Gastrocnemius medialis (tissue), 4 donors: ENCODE measurements at regions not wholly inside any gene's neighbourhood (a gene's known extent, or its start where the extent isn't known, plus 50 kb on each side); places are given as distances from the start of the nearest gene placed in this dataset.

Source experiments
- ATAC-seq, 2 donors: fragments of 150-250 bp; one replicate each; pipeline ENCODE4 v1.9.1; 2016
- DNase-seq, 2 donors: peaks; one replicate each; pipeline ENCODE4 v3.0.0-alpha.2; 2019
- H3K27ac ChIP-seq, 4 donors: fragments of 200-600 bp; sonication (generic); 1 replicate in 1 of 4; 2 replicates in 3 of 4; pipeline ENCODE4 v1.5.1; 2016 to 2018; ENCODE audit warnings: mild to moderate bottlenecking in 2 of 4, moderate library complexity in 1 of 4
- H3K27me3 ChIP-seq, 3 donors: fragments of 200-600 bp; sonication (generic) in 2 of 3; 1 replicate in 1 of 3; 2 replicates in 2 of 3; pipeline versions ENCODE4 v1.5.1 to v1.6.0; 2016 to 2019; ENCODE audit warnings: mild to moderate bottlenecking in 1 of 3, moderate library complexity in 1 of 3
- H3K36me3 ChIP-seq, 2 donors: fragments of 200-600 bp; sonication (generic) in 1 of 2; one replicate each; pipeline ENCODE4 v1.5.1; 2017 to 2018
- H3K4me1 ChIP-seq, 2 donors: fragments of 200-600 bp; sonication (generic) in 1 of 2; one replicate each; pipeline ENCODE4 v1.5.1; 2016 to 2017; ENCODE audit warnings: mild to moderate bottlenecking in 2 of 2
- H3K4me3 ChIP-seq, 4 donors: fragments of 200-600 bp; sonication (generic) in 3 of 4; 1 replicate in 1 of 4; 2 replicates in 3 of 4; pipeline ENCODE4 v1.5.1; 2016 to 2019; ENCODE audit warnings: mild to moderate bottlenecking in 2 of 4
- H3K9me3 ChIP-seq, 3 donors: fragments of 200-600 bp; sonication (generic) in 2 of 3; 1 replicate in 1 of 3; 2 replicates in 2 of 3; pipeline ENCODE4 v1.5.1; 2016 to 2019
- CTCF ChIP-seq, 5 experiments: fragments of 450-650 bp in 3 of 5; fragments of 200-600 bp in 2 of 5; sonication (generic) in 2 of 5; IDR thresholded peaks in 4 of 5; conservative IDR thresholded peaks in 1 of 5; 1 replicate in 4 of 5; 2 replicates in 1 of 5; pipeline ENCODE4 v1.5.1; 2016 to 2019; ENCODE audit warnings: antibody characterized with exemption in 5 of 5, mild to moderate bottlenecking in 3 of 5, moderate library complexity in 3 of 5
- POLR2A ChIP-seq, 2 donors: fragments of 450-650 bp; IDR thresholded peaks; one replicate each; pipeline ENCODE4 v1.6.1; 2017; ENCODE audit warnings: antibody characterized with exemption in 2 of 2, mild to moderate bottlenecking in 2 of 2, moderate library complexity in 2 of 2
- in situ Hi-C, 4 donors: fragments of 200-750 bp; cut with MboI; loops; one replicate each; pipeline versions ENCODE4 v1.15.0 to v1.8.0; 2017; ENCODE audit warnings: low sequenced_read_pairs in 4 of 4
- intact Hi-C: fragments of 100-400 bp; cut with DNase I; formaldehyde crosslinking; loops from one replicate; pipeline ENCODE4 v1.15.1; 2023; ENCODE audit warnings: low total_unique reads

- DNase-seq (no peak), ATAC-seq (no peak)
- no peaks in the 10 kb centered on the region for H3K9me3 ChIP-seq
- in situ Hi-C loops = no loop called here
- no peaks in the 10 kb centered on the region for H3K27me3 ChIP-seq
- no peaks in the 10 kb centered on the region for H3K36me3 ChIP-seq
- no peak overlapping the region for H3K4me3 ChIP-seq
- H3K4me1 ChIP-seq = no peaks in the 10 kb centered on the region
- intact Hi-C loops = no loop called here
- H3K27ac ChIP-seq = no peak overlapping the region
- TF ChIP-seq CTCF (IDR thresholded peaks at IDR 0.05 in 4 of 5, conservative IDR thresholded peaks at IDR 0.05 in 1 of 5) (no peak), POLR2A (IDR thresholded peaks at IDR 0.05) (no peak)
These were observed 722.0 kb downstream of the DIAPH3 start for GRCh38 chr13:59441596-59442280.

- in situ Hi-C loops = no loop called here
- no peak for ATAC-seq
- no peaks in the 10 kb centered on the region for H3K27me3 ChIP-seq
These were observed 721.3 kb downstream of the DIAPH3 start for GRCh38 chr13:59442461-59442860.

DNA sequence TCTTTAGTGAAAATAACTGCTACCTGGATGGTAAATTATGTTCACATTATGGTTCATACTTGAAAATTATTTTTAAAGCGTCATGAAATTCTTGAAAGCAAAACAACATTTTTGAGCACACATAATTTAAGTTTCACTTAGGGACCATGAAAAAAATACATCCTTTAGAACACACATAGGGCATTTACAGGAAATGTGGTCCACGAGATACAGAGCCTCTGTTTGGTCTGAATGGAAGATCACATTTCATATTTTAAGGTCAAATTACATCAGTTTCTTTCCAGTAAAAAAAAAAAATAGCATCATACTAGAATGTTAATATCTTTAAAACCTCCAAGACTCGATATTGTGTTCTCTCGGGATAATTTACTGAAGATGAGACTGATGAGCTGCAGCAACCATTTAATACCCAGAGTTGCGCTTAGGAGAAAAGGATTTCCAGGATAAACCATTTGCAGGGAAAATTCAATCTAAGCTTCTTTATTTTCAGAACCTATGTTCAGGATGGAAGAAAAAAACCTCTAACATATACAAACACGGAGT is 720.7 kb downstream of the DIAPH3 start:
- Histone ChIP-seq H3K27ac (no peak overlapping the region), H3K9me3 (no peaks in the 10 kb centered on the region), H3K36me3 (no peaks in the 10 kb centered on the region), H3K4me3 (no peak overlapping the region), H3K27me3 (no peaks in the 10 kb centered on the region), H3K4me1 (no peaks in the 10 kb centered on the region)
- no peak for ATAC-seq
- no peak for DNase-seq
- intact Hi-C loops = no loop called here
- in situ Hi-C loops = no loop called here
- no peak for TF ChIP-seq CTCF (IDR thresholded peaks at IDR 0.05 in 4 of 5, conservative IDR thresholded peaks at IDR 0.05 in 1 of 5)
- TF ChIP-seq POLR2A (IDR thresholded peaks at IDR 0.05) = no peak

More at GRCh38 chr13:59442461-59442860, 721.3 kb downstream of the DIAPH3 start:
- H3K9me3 ChIP-seq = no peaks in the 10 kb centered on the region
- no peaks in the 10 kb centered on the region for H3K36me3 ChIP-seq
- H3K4me3 ChIP-seq = no peak overlapping the region
- no peak overlapping the region for H3K27ac ChIP-seq
- no peak for DNase-seq
- intact Hi-C loops = no loop called here
- no peaks in the 10 kb centered on the region for H3K4me1 ChIP-seq
- TF ChIP-seq CTCF (IDR thresholded peaks at IDR 0.05 in 4 of 5, conservative IDR thresholded peaks at IDR 0.05 in 1 of 5) (no peak), POLR2A (IDR thresholded peaks at IDR 0.05) (no peak)

- no peak for TF ChIP-seq POLR2A (IDR thresholded peaks at IDR 0.05)
- TF ChIP-seq CTCF (IDR thresholded peaks at IDR 0.05 in 4 of 5, conservative IDR thresholded peaks at IDR 0.05 in 1 of 5) = no peak
- H3K4me3 ChIP-seq = no peak overlapping the region
- H3K9me3 ChIP-seq = no peaks in the 10 kb centered on the region
- H3K36me3 ChIP-seq = no peaks in the 10 kb centered on the region
- in situ Hi-C loops (no loop called here), intact Hi-C loops (no loop called here)
- H3K27ac ChIP-seq = no peak overlapping the region
- H3K27me3 ChIP-seq = no peaks in the 10 kb centered on the region
- no peak for DNase-seq
- no peaks in the 10 kb centered on the region for H3K4me1 ChIP-seq
- no peak for ATAC-seq
These were observed 719.4 kb downstream of the DIAPH3 start for GRCh38 chr13:59444210-59444857.
